HCT116 (cell line): ENCODE measurements at regions not wholly inside any gene's neighbourhood (a gene's known extent, or its start where the extent isn't known, plus 50 kb on each side); places are given as distances from the start of the nearest gene placed in this dataset.

Source experiments
- ATAC-seq: fragments of 200-7000 bp; cut with Tn5 transposase; 2 replicates; pipeline ENCODE4 v1.9.1; 2020; ENCODE audit warnings: mild to moderate bottlenecking, moderate library complexity
- BruUV-seq: library from RNA; stranded (reverse); fragments of 400-500 nt; replicated peaks from 2 replicates; lab custom pipeline; 2021; lab: Mats Ljungman, UMichigan
- CTCF ChIA-PET: fragments of 300-600 bp; sonication (Branson Sonifier 250); formaldehyde crosslinking; loops from one replicate; lab custom pipeline; 2021; ENCODE audit warnings: antibody characterized with exemption; lab: Charles Lee
- POLR2A ChIA-PET: fragments of 300-600, 350-600 bp; sonication (Branson Sonifier 250); formaldehyde crosslinking; loops from one replicate; lab custom pipeline; 2021; ENCODE audit warnings: antibody characterized with exemption; lab: Charles Lee
- RAD21 ChIA-PET, 2 experiments: fragments of 300-600 bp; sonication (Branson Sonifier 250); formaldehyde crosslinking; loops; one replicate each; lab custom pipeline; 2023; ENCODE audit warnings: low total read pairs in 2 of 2; ENCODE audit not compliant: uncharacterized antibody in 2 of 2, unreplicated experiment in 2 of 2, low non-redundant PET in 1 of 2; lab: Charles Lee
- DNase-seq: peaks from one replicate; pipeline ENCODE4 v3.0.0-alpha.2; 2010; ENCODE audit warnings: low read depth, low spot score
- H2AFZ ChIP-seq: fragments of 200-600 bp; shearing (Covaris generic), sonication (generic); 2 replicates; pipeline ENCODE4 v1.6.1; 2017; ENCODE audit warnings: low read depth, mixed run types, mixed read lengths, antibody characterized with exemption, low read length; ENCODE audit not compliant: poor library complexity, severe bottlenecking
- H3K27ac ChIP-seq: 2 replicates; pipeline ENCODE4 v1.5.1; 2012; ENCODE audit warnings: low read depth, low read length
- H3K27me3 ChIP-seq: fragments of 200-600 bp; sonication (generic); 2 replicates; pipeline ENCODE4 v1.6.1; 2016; ENCODE audit warnings: mixed run types, low read length, mixed read lengths; ENCODE audit not compliant: insufficient read depth
- H3K36me3 ChIP-seq, 2 experiments: fragments of 200-500 bp in 1 of 2; fragments of 200-600 bp in 1 of 2; sonication (Bioruptor generic) in 1 of 2; sonication (generic) in 1 of 2; 2 replicates each; pipeline versions ENCODE4 v1.5.1 to v1.6.1; 2014 to 2016; ENCODE audit warnings: low read length in 2 of 2, inconsistent platforms in 1 of 2, mixed read lengths in 1 of 2, mixed run types in 1 of 2; ENCODE audit not compliant: insufficient read depth in 2 of 2, control insufficient read depth in 1 of 2
- H3K4me1 ChIP-seq, 2 experiments: fragments of 200-600 bp in 1 of 2; sonication (generic) in 1 of 2; 2 replicates each; pipeline versions ENCODE4 v1.5.1 to v1.6.1; 2012 to 2017; ENCODE audit warnings: low read length in 2 of 2, inconsistent platforms in 1 of 2, mild to moderate bottlenecking in 1 of 2, mixed read lengths in 1 of 2, mixed run types in 1 of 2, moderate library complexity in 1 of 2; ENCODE audit not compliant: insufficient read depth in 2 of 2, control insufficient read depth in 1 of 2
- H3K4me2 ChIP-seq: fragments of 200-600 bp; sonication (generic); 2 replicates; pipeline ENCODE4 v1.6.1; 2017; ENCODE audit warnings: mixed run types, low read length, mixed read lengths
- H3K4me3 ChIP-seq, 2 experiments: fragments of 200-600 bp in 1 of 2; sonication (generic) in 1 of 2; replicated peaks in 1 of 2; 2 replicates each; pipeline ENCODE4 v1.5.1; 2011 to 2016; ENCODE audit warnings: low read length in 2 of 2, control low read depth in 1 of 2, low read depth in 1 of 2, mild to moderate bottlenecking in 1 of 2, mixed read lengths in 1 of 2, mixed run types in 1 of 2
- H3K79me2 ChIP-seq: fragments of 200-600 bp; sonication (generic); 2 replicates; pipeline ENCODE4 v1.6.1; 2017; ENCODE audit warnings: mild to moderate bottlenecking, mixed run types, low read length, moderate library complexity, mixed read lengths; ENCODE audit not compliant: insufficient read depth
- H3K9ac ChIP-seq: fragments of 200-600 bp; sonication (generic); 2 replicates; pipeline ENCODE4 v1.6.1; 2016; ENCODE audit warnings: low read length, mixed read lengths
- H3K9me2 ChIP-seq: fragments of 200-600 bp; sonication (generic), shearing (Covaris generic); 2 replicates; pipeline ENCODE4 v1.6.1; 2017; ENCODE audit warnings: mixed run types, mild to moderate bottlenecking, moderate library complexity; ENCODE audit not compliant: insufficient read depth
- H3K9me3 ChIP-seq, 2 experiments: fragments of 200-500 bp in 1 of 2; fragments of 200-600 bp in 1 of 2; sonication (Bioruptor generic) in 1 of 2; sonication (generic) in 1 of 2; 2 replicates each; pipeline ENCODE4 v1.6.1; 2014 to 2017; ENCODE audit warnings: low read length in 2 of 2, mixed read lengths in 2 of 2, inconsistent platforms in 1 of 2, low read depth in 1 of 2, mild to moderate bottlenecking in 1 of 2, mixed run types in 1 of 2, moderate library complexity in 1 of 2; ENCODE audit not compliant: control insufficient read depth in 1 of 2, insufficient read depth in 1 of 2
- H4K20me1 ChIP-seq: fragments of 200-600 bp; sonication (generic), shearing (Covaris generic); 2 replicates; pipeline ENCODE4 v1.6.1; 2017; ENCODE audit warnings: mixed run types, mild to moderate bottlenecking, moderate library complexity; ENCODE audit not compliant: insufficient read depth
- CBX3 ChIP-seq: IDR thresholded peaks from 2 replicates; pipeline ENCODE4 v1.6.1; 2012; ENCODE audit warnings: low read depth
- CEBPB ChIP-seq: IDR thresholded peaks from 2 replicates; pipeline ENCODE4 v1.6.1; 2012; ENCODE audit warnings: low read depth
- ELF1 ChIP-seq: IDR thresholded peaks from 2 replicates; pipeline ENCODE4 v1.6.1; 2012; ENCODE audit warnings: low read depth, borderline replicate concordance
- MAX ChIP-seq: IDR thresholded peaks from 2 replicates; pipeline ENCODE4 v1.6.1; 2012
- POLR2AphosphoS5 ChIP-seq: IDR thresholded peaks from 2 replicates; pipeline ENCODE4 v1.6.1; 2011; ENCODE audit warnings: mild to moderate bottlenecking, low read depth, low read length, moderate library complexity
- RAD21 ChIP-seq: IDR thresholded peaks from 2 replicates; pipeline ENCODE4 v1.6.1; 2012; ENCODE audit warnings: low read depth, mild to moderate bottlenecking
- SIN3A ChIP-seq: IDR thresholded peaks from 2 replicates; pipeline ENCODE4 v1.6.1; 2012; ENCODE audit warnings: low read depth
- SP1 ChIP-seq: IDR thresholded peaks from 2 replicates; pipeline ENCODE4 v1.6.1; 2012; ENCODE audit warnings: low read depth
- SRF ChIP-seq: IDR thresholded peaks from 2 replicates; pipeline ENCODE4 v1.6.1; 2012; ENCODE audit warnings: low read depth
- YY1 ChIP-seq: IDR thresholded peaks from 2 replicates; pipeline ENCODE4 v1.6.1; 2011; ENCODE audit warnings: low read length, low read depth, moderate library complexity, mild to moderate bottlenecking; ENCODE audit not compliant: insufficient replicate concordance; ENCODE audit errors: extremely low read depth
- ZFX ChIP-seq: fragments of 450-650 bp; IDR thresholded peaks from 2 replicates; pipeline ENCODE4 v1.6.1; 2017
- ZNF274 ChIP-seq: fragments of 200-500 bp; sonication (Bioruptor generic); IDR thresholded peaks from 2 replicates; pipeline ENCODE4 v1.6.1; 2014; ENCODE audit warnings: mild to moderate bottlenecking, low read depth, low read length, inconsistent platforms
- intact Hi-C: fragments of 100-400 bp; cut with micrococcal nuclease; formaldehyde crosslinking; loops from 2 replicates; pipeline ENCODE4 v1.10.0; 2022
- TF ChIP-seq, protein P1 (sequence below), 3 experiments: fragments of 200-600 bp in 1 of 3; sonication (generic) in 1 of 3; IDR thresholded peaks in 2 of 3; conservative IDR thresholded peaks in 1 of 3; 2 replicates each; pipeline ENCODE4 v1.5.1; 2012 to 2017; ENCODE audit warnings: low read depth in 2 of 3, low read length in 2 of 3, antibody characterized with exemption in 1 of 3, borderline replicate concordance in 1 of 3, control low read depth in 1 of 3, mild to moderate bottlenecking in 1 of 3, mixed read lengths in 1 of 3, mixed run types in 1 of 3, moderate library complexity in 1 of 3; ENCODE audit not compliant: insufficient read depth in 1 of 3
- TF ChIP-seq, protein P2 (sequence below): IDR thresholded peaks from 2 replicates; pipeline ENCODE4 v1.6.1; 2012
- TF ChIP-seq, protein P3 (sequence below): IDR thresholded peaks from 2 replicates; pipeline ENCODE4 v1.6.1; 2012; ENCODE audit warnings: low read depth

DNA sequence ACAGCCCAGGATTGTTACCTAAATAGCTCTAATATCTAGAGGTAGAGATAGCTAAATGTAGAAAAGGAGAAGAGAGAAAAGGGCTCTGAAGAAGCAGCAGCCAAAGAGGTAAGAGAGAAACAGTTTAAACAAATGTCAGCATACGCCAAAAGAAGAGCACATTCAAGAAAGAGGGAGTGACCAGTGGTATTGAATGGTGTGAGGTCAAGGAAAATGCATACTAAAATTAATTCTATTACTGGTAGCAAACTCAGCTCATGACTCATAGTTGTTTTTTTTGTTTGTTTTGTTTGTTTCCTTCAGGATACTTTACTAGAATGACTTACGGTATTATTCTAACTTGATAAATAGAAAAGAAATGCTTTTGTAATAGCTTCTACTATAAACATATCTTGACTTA lies 86.5 kb upstream of the FXR1 start:
- ChIA-PET CTCF (no interaction called here), POLR2A (no interaction called here), RAD21 (no interaction called here)
- no peaks in the 10 kb centered on the region; the same call in 1 of the 2 replicates for H4K20me1 ChIP-seq
- no peaks in the 10 kb centered on the region for H3K36me3 ChIP-seq
- H3K9me2 ChIP-seq: no peaks in the 10 kb centered on the region
- no peaks in the 10 kb centered on the region for H3K27me3 ChIP-seq
- intact Hi-C loops: no loop called here
- no peak overlapping the region for H2AFZ ChIP-seq
- H3K4me3 ChIP-seq: no peak overlapping the region
- no peaks in the 10 kb centered on the region for H3K9me3 ChIP-seq
- ATAC-seq (no peak), DNase-seq (no peak)
- TF ChIP-seq CEBPB (no peak), YY1 (no peak), CBX3 (no peak), ZNF274 (no peak)
- TF ChIP-seq, protein P1, sequence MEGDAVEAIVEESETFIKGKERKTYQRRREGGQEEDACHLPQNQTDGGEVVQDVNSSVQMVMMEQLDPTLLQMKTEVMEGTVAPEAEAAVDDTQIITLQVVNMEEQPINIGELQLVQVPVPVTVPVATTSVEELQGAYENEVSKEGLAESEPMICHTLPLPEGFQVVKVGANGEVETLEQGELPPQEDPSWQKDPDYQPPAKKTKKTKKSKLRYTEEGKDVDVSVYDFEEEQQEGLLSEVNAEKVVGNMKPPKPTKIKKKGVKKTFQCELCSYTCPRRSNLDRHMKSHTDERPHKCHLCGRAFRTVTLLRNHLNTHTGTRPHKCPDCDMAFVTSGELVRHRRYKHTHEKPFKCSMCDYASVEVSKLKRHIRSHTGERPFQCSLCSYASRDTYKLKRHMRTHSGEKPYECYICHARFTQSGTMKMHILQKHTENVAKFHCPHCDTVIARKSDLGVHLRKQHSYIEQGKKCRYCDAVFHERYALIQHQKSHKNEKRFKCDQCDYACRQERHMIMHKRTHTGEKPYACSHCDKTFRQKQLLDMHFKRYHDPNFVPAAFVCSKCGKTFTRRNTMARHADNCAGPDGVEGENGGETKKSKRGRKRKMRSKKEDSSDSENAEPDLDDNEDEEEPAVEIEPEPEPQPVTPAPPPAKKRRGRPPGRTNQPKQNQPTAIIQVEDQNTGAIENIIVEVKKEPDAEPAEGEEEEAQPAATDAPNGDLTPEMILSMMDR (IDR thresholded peaks at IDR 0.05 in 2 of 3, conservative IDR thresholded peaks at IDR 0.05 in 1 of 3; ENCODE audit: borderline replicate concordance in 1 of 3, insufficient read depth in 1 of 3, low read depth in 2 of 3, low read length in 2 of 3): no peak
- TF ChIP-seq, protein P2, sequence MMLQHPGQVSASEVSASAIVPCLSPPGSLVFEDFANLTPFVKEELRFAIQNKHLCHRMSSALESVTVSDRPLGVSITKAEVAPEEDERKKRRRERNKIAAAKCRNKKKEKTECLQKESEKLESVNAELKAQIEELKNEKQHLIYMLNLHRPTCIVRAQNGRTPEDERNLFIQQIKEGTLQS: no peak
- no peak overlapping the region for H3K4me2 ChIP-seq
- no peaks in the 10 kb centered on the region for H3K79me2 ChIP-seq
- no TSS peak for BruUV-seq
- H3K9ac ChIP-seq: no peak overlapping the region
- no peak overlapping the region for H3K27ac ChIP-seq
- H3K4me1 ChIP-seq: no peaks in the 10 kb centered on the region

GRCh38 chr3:180827171-180827570 lies 85.3 kb upstream of the FXR1 start:
- no TSS peak for BruUV-seq
- TF ChIP-seq SIN3A: no peak
- TF ChIP-seq RAD21: no peak
- TF ChIP-seq SP1: no peak
- TF ChIP-seq, protein P3, sequence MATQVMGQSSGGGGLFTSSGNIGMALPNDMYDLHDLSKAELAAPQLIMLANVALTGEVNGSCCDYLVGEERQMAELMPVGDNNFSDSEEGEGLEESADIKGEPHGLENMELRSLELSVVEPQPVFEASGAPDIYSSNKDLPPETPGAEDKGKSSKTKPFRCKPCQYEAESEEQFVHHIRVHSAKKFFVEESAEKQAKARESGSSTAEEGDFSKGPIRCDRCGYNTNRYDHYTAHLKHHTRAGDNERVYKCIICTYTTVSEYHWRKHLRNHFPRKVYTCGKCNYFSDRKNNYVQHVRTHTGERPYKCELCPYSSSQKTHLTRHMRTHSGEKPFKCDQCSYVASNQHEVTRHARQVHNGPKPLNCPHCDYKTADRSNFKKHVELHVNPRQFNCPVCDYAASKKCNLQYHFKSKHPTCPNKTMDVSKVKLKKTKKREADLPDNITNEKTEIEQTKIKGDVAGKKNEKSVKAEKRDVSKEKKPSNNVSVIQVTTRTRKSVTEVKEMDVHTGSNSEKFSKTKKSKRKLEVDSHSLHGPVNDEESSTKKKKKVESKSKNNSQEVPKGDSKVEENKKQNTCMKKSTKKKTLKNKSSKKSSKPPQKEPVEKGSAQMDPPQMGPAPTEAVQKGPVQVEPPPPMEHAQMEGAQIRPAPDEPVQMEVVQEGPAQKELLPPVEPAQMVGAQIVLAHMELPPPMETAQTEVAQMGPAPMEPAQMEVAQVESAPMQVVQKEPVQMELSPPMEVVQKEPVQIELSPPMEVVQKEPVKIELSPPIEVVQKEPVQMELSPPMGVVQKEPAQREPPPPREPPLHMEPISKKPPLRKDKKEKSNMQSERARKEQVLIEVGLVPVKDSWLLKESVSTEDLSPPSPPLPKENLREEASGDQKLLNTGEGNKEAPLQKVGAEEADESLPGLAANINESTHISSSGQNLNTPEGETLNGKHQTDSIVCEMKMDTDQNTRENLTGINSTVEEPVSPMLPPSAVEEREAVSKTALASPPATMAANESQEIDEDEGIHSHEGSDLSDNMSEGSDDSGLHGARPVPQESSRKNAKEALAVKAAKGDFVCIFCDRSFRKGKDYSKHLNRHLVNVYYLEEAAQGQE: no peak
- no peak for TF ChIP-seq MAX
- no peak for TF ChIP-seq POLR2AphosphoS5
- TF ChIP-seq YY1: no peak
- TF ChIP-seq ZFX: no peak
- no peak for TF ChIP-seq SRF
- no peak for TF ChIP-seq ELF1

More at GRCh38 chr3:180827171-180827570, 85.3 kb upstream of the FXR1 start:
- Histone ChIP-seq H3K9me3 (no peaks in the 10 kb centered on the region), H3K27me3 (no peaks in the 10 kb centered on the region; the same call in 1 of the 2 replicates), H3K27ac (no peak overlapping the region), H4K20me1 (no peaks in the 10 kb centered on the region; the same call in 1 of the 2 replicates), H3K4me3 (no peak overlapping the region), H3K4me2 (no peak overlapping the region), H3K9ac (no peak overlapping the region), H3K79me2 (no peaks in the 10 kb centered on the region), H3K4me1 (no peaks in the 10 kb centered on the region), H3K36me3 (no peaks in the 10 kb centered on the region), H3K9me2 (no peaks in the 10 kb centered on the region), H2AFZ (no peak overlapping the region)
- ATAC-seq: no peak
- RAD21 ChIA-PET: no interaction called here
- POLR2A ChIA-PET: no interaction called here
- CTCF ChIA-PET: no interaction called here
- intact Hi-C loops: no loop called here
- no peak for DNase-seq
